ENCODE measurements at regions not wholly inside any gene's neighbourhood (a gene's known extent, or its start where the extent isn't known, plus 50 kb on each side); places are given as distances from the start of the nearest gene placed in this dataset.

DNA sequence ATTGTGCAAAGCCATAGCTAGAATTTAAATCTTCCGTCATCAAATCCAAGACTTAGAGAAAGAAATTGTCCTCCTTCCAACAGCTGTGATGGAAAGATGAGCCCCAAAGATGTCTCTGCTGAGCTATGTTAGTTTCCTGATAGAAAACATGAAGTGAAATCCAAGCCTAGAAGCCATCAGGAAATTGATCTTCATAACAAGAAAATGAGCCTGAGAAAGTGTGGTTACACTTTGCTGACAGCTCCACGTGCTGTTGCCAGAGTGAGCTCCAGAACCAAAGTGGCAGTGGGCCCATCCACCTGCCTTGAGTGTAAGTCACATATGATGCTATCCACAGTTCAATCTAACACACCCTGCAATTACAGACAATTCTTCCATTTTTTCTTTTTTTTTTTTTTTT, 58.0 kb upstream of the UBASH3B start (continued):
- TF ChIP-seq, protein P1, sequence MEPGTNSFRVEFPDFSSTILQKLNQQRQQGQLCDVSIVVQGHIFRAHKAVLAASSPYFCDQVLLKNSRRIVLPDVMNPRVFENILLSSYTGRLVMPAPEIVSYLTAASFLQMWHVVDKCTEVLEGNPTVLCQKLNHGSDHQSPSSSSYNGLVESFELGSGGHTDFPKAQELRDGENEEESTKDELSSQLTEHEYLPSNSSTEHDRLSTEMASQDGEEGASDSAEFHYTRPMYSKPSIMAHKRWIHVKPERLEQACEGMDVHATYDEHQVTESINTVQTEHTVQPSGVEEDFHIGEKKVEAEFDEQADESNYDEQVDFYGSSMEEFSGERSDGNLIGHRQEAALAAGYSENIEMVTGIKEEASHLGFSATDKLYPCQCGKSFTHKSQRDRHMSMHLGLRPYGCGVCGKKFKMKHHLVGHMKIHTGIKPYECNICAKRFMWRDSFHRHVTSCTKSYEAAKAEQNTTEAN (CRISPR knock-in tag; IDR thresholded peaks at IDR 0.05), result no peak

DNA sequence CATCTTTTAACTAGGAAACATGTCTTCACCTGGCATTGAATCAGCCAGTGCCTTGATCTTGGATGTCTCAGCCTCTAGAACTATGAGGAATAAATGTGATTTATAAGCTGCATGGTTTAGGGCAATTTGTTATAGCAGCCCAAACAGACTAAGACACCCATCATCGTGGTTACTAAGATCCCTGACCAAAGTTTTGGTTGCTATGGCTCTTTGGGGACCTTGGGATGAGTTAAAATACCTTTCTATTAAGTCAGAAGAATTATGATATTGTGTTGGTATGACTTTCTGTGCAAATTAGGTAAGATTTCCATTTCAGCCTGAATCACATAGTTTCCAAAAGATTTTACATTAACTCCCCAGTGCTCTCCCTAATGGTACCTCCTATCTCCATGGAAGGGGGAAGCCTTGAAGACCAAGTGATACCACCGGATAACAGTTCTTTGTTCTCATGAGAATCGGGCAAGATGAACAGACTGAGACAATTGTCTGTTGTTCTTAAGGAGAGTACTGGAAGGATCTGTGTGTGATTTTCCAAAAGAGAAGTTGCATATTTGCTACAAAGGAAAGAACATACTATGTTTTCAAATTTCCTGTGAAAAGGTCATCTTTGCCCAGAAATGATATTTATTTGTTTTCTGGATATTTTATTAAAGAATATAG, 60.4 kb upstream of the UBASH3B start:
- ATAC-seq, result no peak
- Mint-ChIP-seq H3K9me3 (peaks cover 4% of the 10 kb centered on the region), H3K4me3 (no peak overlapping the region), H3K36me3 (no peaks in the 10 kb centered on the region), H3K4me1 (peaks cover 10% of the 10 kb centered on the region), H3K27ac (no peak overlapping the region), H3K27me3 (ENCODE audit: low read depth) (no peaks in the 10 kb centered on the region)
- ChIA-PET CTCF (interaction anchor here (0.7 kb wide), 1 partner anchor 61 kb away, joined by 3 read pairs; no protein-coding TSS in a partner anchor), POLR2A (no interaction called here)
- no peak for DNase-seq (ENCODE audit: low spot score)
- TF ChIP-seq CREM (CRISPR knock-in tag; IDR thresholded peaks at IDR 0.05) (no peak), GRHL2 (CRISPR knock-in tag; IDR thresholded peaks at IDR 0.05; ENCODE audit: insufficient replicate concordance, severe bottlenecking) (no peak), ATF1 (CRISPR knock-in tag; IDR thresholded peaks at IDR 0.05) (no peak), ZNF512 (CRISPR knock-in tag; IDR thresholded peaks at IDR 0.05; ENCODE audit: borderline replicate concordance) (no peak), ESRRA (CRISPR knock-in tag; IDR thresholded peaks at IDR 0.05; ENCODE audit: borderline replicate concordance) (no peak), E2F5 (CRISPR knock-in tag; IDR thresholded peaks at IDR 0.05) (no peak), JUN (CRISPR knock-in tag; IDR thresholded peaks at IDR 0.05) (no peak), ZNF532 (CRISPR knock-in tag; IDR thresholded peaks at IDR 0.05; ENCODE audit: borderline replicate concordance) (no peak), ZNF396 (CRISPR knock-in tag; IDR thresholded peaks at IDR 0.05; ENCODE audit: borderline replicate concordance) (no peak), ATF3 (CRISPR knock-in tag; conservative IDR thresholded peaks at IDR 0.05) (no peak), IRF1 (CRISPR knock-in tag; IDR thresholded peaks at IDR 0.05) (no peak), PRRX2 (CRISPR knock-in tag; IDR thresholded peaks at IDR 0.05) (no peak), TCF7 (CRISPR knock-in tag; IDR thresholded peaks at IDR 0.05; ENCODE audit: low read depth) (no peak), CBFB (CRISPR knock-in tag; IDR thresholded peaks at IDR 0.05; ENCODE audit: low read depth) (no peak), ZSCAN18 (CRISPR knock-in tag; IDR thresholded peaks at IDR 0.05) (no peak), SOX15 (CRISPR knock-in tag; IDR thresholded peaks at IDR 0.05) (no peak), AR (CRISPR knock-in tag; IDR thresholded peaks at IDR 0.05) (no peak)
- TF ChIP-seq, protein P2, sequence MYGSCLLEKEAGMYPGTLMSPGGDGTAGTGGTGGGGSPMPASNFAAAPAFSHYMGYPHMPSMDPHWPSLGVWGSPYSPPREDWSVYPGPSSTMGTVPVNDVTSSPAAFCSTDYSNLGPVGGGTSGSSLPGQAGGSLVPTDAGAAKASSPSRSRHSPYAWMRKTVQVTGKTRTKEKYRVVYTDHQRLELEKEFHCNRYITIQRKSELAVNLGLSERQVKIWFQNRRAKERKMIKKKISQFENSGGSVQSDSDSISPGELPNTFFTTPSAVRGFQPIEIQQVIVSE (CRISPR knock-in tag; IDR thresholded peaks at IDR 0.05; ENCODE audit: borderline replicate concordance), result no peak
- TF ChIP-seq, protein P1 (CRISPR knock-in tag; IDR thresholded peaks at IDR 0.05), result no peak

Measured in WTC11 (cell line).